HG03558 (cell line): ENCODE measurements at regions not wholly inside any gene's neighbourhood (a gene's known extent, or its start where the extent isn't known, plus 50 kb on each side); places are given as distances from the start of the nearest gene placed in this dataset.

Experiments used
- ATAC-seq: cut with Tn5 transposase; IDR thresholded peaks from one replicate; pipeline ENCODE4 v1.9.1; 2021; ENCODE audit warnings: moderate number of reproducible peaks; ENCODE audit not compliant: unreplicated experiment; ENCODE audit errors: extremely low read depth

- ATAC-seq: no peak
Measured at GRCh38 chr12:66952668-66953067, 273.8 kb upstream of the GRIP1 start.

GRCh38 chr12:66956300-66956699 is 277.4 kb upstream of the GRIP1 start:
- no peak for ATAC-seq

- ATAC-seq: no peak
Measured at GRCh38 chr12:66959276-66959675, 280.4 kb upstream of the GRIP1 start.

- no peak for ATAC-seq
Measured at GRCh38 chr12:66960006-66960405, 281.1 kb upstream of the GRIP1 start.

- ATAC-seq: no peak
Measured at GRCh38 chr12:66960704-66961690, 282.1 kb upstream of the GRIP1 start.

- ATAC-seq: no peak
Measured at GRCh38 chr12:66962290-66962689, 283.4 kb upstream of the GRIP1 start.

- no peak for ATAC-seq
Measured at GRCh38 chr12:66963901-66964300, 285.0 kb upstream of the GRIP1 start.

- ATAC-seq: no peak
Measured at GRCh38 chr12:66964629-66965028, 285.8 kb upstream of the GRIP1 start.

- no peak for ATAC-seq
Measured at GRCh38 chr12:66965621-66966020, 286.7 kb upstream of the GRIP1 start.

GRCh38 chr12:66971816-66972215 is 292.9 kb upstream of the GRIP1 start:
- no peak for ATAC-seq

GRCh38 chr12:66976526-66976925 is 292.6 kb upstream of the CAND1 start:
- no peak for ATAC-seq

GRCh38 chr12:66978802-66979201 is 290.4 kb upstream of the CAND1 start:
- no peak for ATAC-seq

GRCh38 chr12:66979251-66979650 is 289.9 kb upstream of the CAND1 start:
- ATAC-seq: no peak

- ATAC-seq: no peak
Measured at GRCh38 chr12:66984077-66984476, 285.1 kb upstream of the CAND1 start.

- ATAC-seq: no peak
Measured at GRCh38 chr12:66984962-66985361, 284.2 kb upstream of the CAND1 start.

GRCh38 chr12:66999141-66999540 is 270.0 kb upstream of the CAND1 start:
- no peak for ATAC-seq

GRCh38 chr12:67001251-67001650 is 267.9 kb upstream of the CAND1 start:
- ATAC-seq: no peak

- ATAC-seq: no peak
Measured at GRCh38 chr12:67002720-67003119, 266.4 kb upstream of the CAND1 start.

- ATAC-seq: no peak
Measured at GRCh38 chr12:67006610-67007009, 262.5 kb upstream of the CAND1 start.

- no peak for ATAC-seq
Measured at GRCh38 chr12:67014642-67015041, 254.5 kb upstream of the CAND1 start.

GRCh38 chr12:67018105-67018504 is 251.1 kb upstream of the CAND1 start:
- no peak for ATAC-seq

GRCh38 chr12:67019070-67019469 is 250.1 kb upstream of the CAND1 start:
- ATAC-seq: no peak
